Omental fat pad (tissue), 3 donors: ENCODE measurements at regions not wholly inside any gene's neighbourhood (a gene's known extent, or its start where the extent isn't known, plus 50 kb on each side); places are given as distances from the start of the nearest gene placed in this dataset.

Experiments used
- ATAC-seq: fragments of 150-250 bp; one replicate; pipeline ENCODE4 v1.9.1; 2016; ENCODE audit warnings: mild to moderate bottlenecking, moderate library complexity; ENCODE audit not compliant: low FRiP score
- DNase-seq: peaks from one replicate; pipeline ENCODE4 v3.0.0-alpha.2; 2019; ENCODE audit warnings: low spot score
- TF ChIP-seq, protein P1 (sequence below), 3 donors: fragments of 450-650 bp; IDR thresholded peaks; one replicate each; pipeline ENCODE4 v1.5.1; 2016 to 2017; ENCODE audit warnings: antibody characterized with exemption in 3 of 3, mild to moderate bottlenecking in 3 of 3, moderate library complexity in 2 of 3

DNA sequence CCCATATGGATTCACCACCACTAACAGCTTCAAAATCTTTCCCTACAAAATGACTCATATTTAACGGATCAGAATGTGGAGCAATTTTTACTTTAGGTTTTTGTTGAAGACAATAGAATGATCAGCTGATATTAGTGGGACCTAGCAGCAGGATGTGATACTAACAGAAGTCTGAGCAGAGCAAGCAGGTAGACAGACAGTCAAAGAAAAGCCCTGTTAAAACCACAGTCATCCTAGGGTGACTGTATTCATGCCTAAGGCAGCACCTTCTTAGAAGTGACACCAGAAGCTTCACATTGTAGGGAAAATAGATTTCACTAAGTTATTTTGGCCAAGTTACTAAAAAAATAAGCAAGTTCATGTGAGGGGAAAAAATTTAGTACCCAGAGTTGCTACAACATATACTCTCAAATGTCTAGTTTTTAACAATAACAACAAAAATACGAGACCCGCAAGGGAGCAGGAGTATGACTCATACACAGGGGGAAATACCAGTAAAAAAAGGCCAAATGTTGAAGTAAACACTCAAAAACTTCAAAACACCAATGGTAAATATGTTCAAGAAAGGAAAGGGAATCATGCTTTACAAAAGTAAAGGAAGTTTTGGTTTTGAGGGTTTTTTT lies 590.9 kb downstream of the EPHA3 start:
- ATAC-seq = no peak
- TF ChIP-seq, protein P1, sequence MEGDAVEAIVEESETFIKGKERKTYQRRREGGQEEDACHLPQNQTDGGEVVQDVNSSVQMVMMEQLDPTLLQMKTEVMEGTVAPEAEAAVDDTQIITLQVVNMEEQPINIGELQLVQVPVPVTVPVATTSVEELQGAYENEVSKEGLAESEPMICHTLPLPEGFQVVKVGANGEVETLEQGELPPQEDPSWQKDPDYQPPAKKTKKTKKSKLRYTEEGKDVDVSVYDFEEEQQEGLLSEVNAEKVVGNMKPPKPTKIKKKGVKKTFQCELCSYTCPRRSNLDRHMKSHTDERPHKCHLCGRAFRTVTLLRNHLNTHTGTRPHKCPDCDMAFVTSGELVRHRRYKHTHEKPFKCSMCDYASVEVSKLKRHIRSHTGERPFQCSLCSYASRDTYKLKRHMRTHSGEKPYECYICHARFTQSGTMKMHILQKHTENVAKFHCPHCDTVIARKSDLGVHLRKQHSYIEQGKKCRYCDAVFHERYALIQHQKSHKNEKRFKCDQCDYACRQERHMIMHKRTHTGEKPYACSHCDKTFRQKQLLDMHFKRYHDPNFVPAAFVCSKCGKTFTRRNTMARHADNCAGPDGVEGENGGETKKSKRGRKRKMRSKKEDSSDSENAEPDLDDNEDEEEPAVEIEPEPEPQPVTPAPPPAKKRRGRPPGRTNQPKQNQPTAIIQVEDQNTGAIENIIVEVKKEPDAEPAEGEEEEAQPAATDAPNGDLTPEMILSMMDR (IDR thresholded peaks at IDR 0.05) = no peak
- no peak for DNase-seq

DNA sequence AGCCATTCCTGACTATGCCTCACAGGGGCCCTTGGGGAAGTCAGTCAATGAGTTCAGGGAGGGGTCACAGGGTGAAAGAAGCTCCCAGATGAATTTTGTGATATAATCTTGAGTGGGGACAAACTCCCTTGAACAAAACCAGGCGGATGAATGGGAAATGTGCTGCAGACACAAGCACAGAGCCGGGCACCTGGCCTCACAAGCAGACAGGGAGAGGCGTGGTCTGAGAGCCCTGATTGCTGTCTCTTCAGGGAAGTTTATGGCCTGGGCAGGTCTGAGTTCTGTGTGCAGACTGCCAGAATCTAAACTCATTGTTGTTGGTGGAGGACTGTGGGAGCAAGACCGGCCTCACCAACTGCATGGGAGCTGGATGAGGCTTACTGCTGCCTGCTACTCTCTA lies 591.8 kb downstream of the EPHA3 start:
- no peak for ATAC-seq
- TF ChIP-seq, protein P1 (IDR thresholded peaks at IDR 0.05) = no peak
- no peak for DNase-seq

DNA sequence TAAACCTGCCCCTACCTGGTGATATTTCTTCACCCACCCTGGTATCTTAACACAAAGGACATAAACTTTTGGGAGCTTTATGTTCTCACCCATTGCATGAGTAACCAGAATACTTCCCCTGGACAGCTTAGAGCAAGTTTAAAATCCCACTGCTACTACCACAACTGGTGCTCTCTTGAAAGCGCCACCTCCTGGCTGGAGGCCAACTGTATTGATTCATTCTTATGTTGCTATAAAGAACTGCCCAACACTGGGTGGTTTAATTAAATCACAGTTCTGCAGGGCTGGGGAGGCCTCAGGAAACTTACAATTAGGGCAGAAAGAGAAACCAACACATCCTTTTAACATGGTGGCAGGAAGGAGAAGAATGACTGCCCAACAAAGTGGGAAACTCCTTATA lies 592.4 kb downstream of the EPHA3 start:
- TF ChIP-seq, protein P1 (IDR thresholded peaks at IDR 0.05) = no peak
- no peak for DNase-seq
- no peak for ATAC-seq

DNA sequence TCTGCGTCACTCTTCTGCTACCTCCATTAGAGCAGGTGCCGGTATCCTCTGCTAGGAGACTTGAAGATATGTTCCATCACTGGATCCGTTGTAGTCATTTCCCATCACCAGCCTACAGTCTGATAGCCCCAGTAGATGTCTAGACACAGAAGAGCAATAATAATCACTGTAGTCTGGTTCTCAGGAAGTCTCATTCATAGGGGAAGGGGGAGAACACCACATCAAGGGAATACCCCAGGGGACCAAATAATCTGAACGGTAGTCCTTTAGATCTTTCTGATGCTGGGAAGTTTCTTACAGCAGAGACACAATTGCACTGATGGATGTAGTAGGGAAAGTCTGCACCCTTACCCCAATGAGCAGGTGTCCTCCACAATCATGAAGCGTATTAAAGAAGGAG lies 595.0 kb downstream of the EPHA3 start:
- ATAC-seq (no peak), DNase-seq (no peak)
- TF ChIP-seq, protein P1 (IDR thresholded peaks at IDR 0.05) = no peak

DNA sequence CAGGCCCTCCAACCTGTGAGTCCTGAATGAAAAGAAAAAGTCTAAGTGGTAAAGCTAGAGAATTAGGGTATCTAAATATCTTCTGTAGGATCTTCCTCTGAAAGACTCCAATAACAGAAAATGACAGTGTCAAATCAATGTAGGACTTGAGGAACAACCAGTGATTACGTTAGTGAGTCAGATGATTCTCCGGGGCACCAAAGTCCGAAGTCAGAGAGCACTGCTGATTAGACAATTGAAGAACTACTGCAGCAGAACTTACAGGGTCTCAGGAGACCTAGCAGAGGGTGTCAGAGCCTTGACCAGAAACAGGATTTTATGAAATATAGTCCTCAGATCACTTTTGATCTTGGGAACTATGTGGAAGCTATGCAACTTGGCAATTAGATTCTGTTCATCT lies 605.8 kb downstream of the EPHA3 start:
- TF ChIP-seq, protein P1 (IDR thresholded peaks at IDR 0.05) = no peak
- ATAC-seq (no peak), DNase-seq (no peak)

DNA sequence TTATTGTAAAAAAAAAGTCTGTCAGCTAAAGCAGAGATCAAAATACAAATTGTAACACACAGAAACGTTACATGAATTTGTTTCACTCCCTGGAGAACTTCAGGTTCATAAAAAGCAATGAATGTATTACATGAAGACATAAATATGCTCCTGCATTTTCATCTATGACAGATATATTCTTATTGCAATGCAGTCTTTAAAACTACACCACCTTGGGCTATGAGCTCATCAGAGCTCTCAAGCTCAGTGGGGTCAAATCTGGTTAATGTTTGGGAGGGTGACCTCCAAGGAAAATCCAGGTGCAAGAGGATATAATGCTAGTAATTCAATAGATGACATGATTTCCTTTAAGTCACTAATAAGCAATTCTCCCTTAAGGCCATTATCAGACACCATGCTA lies 606.8 kb downstream of the EPHA3 start:
- TF ChIP-seq, protein P1 (IDR thresholded peaks at IDR 0.05) = no peak
- DNase-seq (no peak), ATAC-seq (no peak)

DNA sequence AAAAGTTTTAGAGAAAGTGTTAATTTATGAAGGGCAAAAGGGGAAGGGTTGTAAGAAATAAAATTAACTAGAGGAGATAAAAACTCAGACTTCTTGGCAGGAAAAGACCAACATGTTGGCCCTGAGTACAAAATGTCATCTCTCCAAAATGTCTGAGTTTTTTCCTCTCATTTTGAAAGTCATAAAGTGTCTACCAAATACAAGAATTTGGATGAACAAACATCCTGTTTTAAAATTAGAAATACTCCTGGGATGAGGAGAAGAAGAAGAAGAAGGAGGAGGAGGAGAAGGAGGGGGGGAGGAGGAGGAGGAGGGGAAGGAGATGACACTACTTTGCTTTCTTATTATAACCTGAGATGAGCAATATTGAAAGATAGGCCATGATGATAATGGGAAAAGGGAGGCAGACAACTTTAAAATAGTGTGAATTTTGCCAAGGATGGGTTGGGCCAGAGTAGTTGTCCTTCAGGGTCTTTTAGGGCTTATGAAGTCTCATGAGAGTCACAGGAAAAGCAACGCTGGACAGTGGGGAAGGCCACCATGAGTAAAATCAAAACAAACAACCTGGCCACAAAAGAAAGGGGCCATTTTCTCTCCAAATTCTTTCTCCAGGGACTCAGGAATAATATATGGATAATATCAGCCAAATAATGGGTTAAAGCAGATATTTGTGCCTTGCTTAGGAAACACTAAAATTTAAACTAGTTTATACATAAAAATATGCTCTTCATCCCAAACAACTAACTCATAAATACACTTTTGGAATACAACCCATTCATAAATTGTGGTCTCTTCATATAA lies 632.9 kb downstream of the EPHA3 start:
- DNase-seq (no peak), ATAC-seq (no peak)
- TF ChIP-seq, protein P1 (IDR thresholded peaks at IDR 0.05) = no peak
